GM21423 (cell line): ENCODE measurements at regions not wholly inside any gene's neighbourhood (a gene's known extent, or its start where the extent isn't known, plus 50 kb on each side); places are given as distances from the start of the nearest gene placed in this dataset.

Experiments used
- ATAC-seq: cut with Tn5 transposase; IDR thresholded peaks from one replicate; pipeline ENCODE4 v1.9.1; 2021; ENCODE audit warnings: mild to moderate bottlenecking, moderate library complexity; ENCODE audit not compliant: unreplicated experiment

DNA sequence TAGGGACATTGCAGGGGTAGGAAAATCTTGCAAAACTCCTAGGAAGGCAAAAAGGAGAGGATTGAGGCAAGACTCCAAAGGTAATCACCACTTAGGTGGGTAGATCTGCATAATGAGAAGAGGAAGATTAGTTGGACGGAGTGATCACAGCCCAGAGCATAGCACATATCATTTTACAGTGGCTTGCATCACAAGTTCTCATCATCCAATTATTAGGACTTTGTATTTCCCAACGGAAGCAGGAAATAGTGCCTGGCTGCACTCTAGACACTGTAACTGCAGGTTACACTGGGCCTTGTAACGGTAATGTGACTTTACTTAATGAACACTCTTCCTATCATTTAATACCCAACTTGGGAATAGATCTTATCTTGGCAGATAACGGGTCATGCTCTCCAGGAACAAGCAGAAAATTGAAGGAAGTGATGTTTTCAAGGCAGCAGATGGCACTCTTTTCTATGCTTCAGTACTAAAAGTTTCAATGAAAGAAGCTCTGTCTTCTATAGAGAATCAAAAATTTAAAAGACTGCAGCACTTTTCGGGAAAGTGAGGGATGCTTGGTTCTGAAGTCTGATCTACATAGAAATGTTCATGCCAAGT is 101.9 kb upstream of the KCNMB2 start:
- no peak for ATAC-seq

DNA sequence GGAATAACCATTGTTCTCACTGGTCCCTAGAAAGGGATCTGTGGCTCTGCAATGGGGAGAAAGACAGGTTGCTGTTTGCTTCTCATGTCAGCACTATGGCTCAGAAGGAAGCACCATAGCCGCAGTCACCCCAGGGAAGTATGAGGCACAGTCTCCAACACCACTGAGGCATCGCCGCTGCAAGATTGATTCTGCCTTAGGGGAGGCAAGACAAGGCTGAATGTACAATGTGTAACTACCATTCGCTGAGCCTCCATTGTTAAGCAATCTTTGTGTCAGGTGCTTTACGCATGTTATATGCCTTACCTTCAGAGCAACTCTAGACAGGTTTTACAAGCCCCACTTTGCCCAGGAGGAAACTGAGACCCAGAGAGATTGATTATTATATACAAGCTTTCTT is 100.7 kb upstream of the KCNMB2 start:
- ATAC-seq = no peak

DNA sequence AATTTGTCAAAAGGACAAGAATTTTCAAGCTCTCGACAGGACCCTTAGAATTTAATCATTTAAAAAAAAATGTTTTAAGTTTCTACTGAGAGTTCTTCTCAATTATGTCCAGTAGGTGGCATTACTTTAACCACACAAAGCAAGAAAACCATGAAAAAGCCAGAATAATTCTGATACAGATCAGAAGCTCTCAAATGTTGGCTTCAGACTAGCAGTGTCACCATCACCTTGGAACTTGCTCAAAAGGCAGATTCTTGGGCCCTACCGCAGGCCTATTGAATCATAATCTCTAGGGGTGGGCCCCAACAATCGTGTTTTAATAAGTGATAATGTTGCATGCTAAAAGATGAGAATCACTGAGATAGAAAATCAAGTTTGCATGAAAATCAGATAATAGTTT is 99.5 kb upstream of the KCNMB2 start:
- ATAC-seq = peak; percentile 52

DNA sequence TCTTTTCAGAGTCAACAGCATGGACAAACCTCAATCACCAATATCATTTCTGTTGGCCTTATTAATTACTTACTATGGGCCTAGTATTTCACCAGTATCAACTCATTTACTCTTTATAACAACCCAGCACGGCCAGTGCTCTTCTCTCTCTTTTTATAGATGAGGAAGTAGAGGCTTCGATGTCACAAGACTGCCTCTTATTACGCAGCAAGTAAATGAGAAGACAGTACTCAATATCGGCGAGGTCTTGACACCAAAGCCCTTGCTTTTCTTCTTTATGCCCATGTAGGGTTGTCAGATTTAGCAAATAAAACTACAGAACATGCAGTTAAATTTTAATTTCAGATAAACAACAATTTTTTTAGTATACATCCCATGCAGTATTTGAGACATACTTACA is 99.0 kb upstream of the KCNMB2 start:
- no peak for ATAC-seq

DNA sequence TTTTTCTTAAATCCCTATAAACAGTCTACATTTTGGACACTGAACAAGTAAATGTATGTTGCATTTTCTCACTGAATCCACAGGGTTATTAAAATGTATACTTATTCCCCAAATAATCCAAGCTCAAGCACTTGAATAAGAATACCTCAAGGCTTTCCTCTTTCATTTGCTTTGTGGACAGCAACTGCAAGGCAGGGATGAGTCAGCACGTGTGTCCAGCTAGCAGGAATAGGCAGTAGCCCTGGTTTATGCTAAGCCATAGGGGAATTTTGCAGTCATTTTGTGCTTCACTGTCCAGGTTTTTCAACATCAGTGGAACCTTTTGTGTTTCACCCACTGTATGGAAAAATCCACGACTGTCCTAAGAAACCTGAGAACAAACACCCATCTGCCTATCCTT is 96.7 kb upstream of the KCNMB2 start:
- no peak for ATAC-seq

DNA sequence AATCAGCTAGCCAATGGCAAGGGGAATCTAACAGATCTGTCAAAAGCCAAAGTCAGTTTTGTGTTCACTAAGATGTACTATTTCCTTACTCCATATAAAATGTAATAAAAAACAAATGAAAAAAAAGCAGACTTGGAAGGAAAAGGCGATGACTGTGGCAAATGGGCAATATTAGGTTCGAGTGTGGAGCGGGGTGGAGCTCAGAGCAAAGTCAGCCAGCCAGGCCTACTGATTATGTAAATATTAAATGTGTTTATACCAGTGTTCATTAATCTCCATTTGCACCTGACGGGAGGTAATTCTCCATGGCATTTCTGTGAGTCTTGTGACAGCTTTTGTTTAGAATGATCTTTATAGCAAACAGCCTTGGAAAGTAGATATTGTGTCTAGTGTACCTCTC is 96.2 kb upstream of the KCNMB2 start:
- no peak for ATAC-seq

DNA sequence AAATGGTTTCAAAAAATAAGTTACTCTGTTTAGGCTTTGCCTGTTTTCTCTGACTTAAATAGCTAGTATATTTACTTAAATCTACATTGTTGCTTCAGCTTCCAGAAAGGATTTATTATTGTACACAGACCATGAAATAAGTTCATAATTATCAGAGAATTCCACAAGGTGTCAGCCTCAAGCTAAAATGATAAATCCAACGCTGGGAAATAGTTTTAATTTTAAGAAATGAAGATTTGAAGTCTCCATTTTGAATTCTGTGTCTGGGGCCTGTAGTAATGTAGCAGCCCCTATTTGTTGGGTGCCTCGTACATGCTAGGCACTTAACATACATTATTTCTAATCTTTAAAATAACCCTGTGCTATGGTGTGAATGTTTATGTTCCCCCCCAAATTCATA is 92.6 kb upstream of the KCNMB2 start:
- ATAC-seq = no peak

DNA sequence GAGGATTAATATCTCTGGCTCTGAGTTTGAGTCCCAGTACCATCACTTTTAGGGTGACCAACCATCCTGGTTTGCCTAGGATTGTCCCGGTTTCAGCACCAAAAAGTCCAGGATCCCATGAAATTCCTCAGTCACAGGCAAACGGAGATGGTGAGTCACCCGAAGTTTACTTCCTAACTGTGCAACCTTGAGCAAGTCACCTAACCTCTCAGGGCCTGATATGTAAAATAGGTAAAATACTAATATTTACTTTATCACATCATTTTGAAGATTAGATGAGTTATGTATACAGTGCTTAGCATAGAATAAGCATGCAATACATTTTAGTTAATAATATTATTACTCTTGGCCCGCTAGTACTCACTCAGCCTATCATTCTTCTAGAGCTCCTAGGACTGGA is 91.1 kb upstream of the KCNMB2 start:
- no peak for ATAC-seq

DNA sequence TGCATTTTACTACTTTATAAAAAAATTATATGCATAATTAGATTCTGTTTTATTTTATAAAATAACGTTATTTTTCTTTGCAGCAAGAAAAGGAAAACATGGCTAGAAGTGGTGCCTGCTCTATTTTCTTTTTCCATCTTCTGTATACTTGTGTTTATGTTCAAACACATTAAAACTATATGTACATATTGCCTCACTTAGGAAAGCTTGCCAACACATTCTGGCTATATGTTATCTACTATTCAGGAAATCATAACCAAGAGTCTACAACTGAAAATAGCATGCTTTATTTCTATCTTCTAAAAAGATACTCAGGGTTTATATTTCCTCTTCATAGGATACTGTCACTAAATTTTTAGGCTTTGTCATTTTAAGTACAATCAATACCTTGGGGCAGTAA is 90.2 kb upstream of the KCNMB2 start:
- no peak for ATAC-seq

DNA sequence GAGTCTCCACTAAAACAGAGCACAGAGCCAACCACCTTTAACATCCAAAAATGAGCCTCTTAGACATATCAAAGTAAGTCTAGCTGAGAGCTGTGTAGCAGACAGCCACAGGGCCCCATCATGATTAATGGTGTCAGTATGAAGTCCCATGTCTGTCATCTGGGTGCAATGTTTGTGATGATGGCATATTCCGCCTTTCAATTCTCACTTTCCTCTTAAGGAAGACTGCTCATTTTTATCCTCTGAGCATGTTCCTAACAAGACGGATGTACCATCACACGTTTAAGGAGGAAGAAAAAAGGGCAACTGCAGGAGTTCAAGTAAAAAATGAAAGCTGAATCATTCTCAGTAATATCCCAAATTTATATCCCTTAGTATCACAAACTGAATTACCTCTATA is 85.8 kb upstream of the KCNMB2 start:
- ATAC-seq = no peak

DNA sequence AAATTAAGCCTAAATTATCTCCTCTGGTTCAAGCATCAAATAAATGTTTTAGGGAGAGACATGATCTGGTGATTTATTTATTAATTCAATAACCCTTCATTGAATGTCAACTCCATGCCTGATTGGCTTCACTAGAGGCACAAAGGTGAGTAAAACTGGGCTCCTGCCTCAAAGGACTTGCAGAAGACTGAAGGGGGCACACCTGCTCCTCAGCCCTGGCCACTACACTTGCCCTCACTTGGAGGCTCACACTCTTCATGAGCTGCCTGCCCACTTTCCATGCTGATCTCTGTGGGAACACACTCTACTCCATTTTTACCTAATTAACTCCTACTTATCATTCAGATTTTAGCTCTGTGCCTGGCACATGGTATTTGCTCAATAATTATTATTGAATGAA is 84.4 kb upstream of the KCNMB2 start:
- ATAC-seq = no peak

DNA sequence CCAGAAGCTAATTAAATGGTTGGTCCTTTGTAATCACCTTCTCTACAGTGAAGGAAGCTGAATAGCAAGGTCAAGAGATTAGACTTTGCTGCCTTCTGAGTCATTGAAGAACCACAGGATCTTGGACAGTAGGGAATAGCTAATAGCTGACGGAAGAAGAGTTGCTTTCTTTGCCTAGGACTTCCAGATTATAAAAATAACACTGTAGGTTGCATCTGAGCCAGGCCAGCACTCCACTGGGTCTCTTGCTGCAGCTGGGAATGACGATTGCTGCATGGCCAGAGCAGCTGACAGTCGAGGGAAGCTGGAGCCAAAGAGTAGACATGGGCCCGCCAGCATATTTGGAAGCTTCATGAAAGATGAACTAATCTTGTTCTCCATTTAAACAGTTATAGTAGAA is 81.5 kb upstream of the KCNMB2 start:
- ATAC-seq = no peak

DNA sequence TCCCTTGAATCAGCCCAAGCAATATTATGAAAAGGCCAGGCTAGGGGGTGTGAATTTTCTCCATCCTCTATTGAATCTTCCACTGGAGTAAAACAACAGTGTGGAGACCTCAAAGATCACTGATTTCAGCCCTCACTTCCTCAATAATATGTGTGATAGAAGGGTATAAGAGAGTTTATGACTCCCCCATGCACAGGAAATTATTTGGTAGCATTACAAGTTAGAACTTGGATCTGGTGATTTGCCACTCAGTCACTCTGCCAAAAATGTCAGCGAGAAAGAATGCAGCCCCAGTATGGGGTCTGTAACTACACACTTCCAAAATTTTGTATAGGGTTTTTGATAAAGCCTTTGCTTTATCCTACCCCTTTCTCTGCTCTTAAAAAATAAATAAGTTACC is 81.0 kb upstream of the KCNMB2 start:
- ATAC-seq = no peak

DNA sequence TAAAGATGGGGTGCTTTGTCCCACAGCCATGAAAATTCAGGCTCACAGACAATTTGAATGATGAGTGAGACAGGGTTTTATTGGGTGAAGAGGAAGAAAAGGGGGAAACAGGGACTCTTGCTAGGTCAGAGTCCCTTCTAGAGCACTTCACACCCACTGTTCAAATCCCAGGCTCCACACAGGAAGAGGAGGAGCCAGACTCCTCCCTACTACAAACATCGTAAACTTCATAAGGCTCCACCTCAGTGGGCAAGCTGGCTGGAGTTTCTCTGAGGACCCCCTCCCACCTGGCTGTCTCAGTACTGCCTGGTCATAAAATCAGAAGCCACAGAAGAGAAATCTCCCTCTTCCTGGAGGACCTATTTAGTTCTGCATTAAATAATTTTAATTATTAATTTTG is 80.3 kb upstream of the KCNMB2 start:
- ATAC-seq = no peak

DNA sequence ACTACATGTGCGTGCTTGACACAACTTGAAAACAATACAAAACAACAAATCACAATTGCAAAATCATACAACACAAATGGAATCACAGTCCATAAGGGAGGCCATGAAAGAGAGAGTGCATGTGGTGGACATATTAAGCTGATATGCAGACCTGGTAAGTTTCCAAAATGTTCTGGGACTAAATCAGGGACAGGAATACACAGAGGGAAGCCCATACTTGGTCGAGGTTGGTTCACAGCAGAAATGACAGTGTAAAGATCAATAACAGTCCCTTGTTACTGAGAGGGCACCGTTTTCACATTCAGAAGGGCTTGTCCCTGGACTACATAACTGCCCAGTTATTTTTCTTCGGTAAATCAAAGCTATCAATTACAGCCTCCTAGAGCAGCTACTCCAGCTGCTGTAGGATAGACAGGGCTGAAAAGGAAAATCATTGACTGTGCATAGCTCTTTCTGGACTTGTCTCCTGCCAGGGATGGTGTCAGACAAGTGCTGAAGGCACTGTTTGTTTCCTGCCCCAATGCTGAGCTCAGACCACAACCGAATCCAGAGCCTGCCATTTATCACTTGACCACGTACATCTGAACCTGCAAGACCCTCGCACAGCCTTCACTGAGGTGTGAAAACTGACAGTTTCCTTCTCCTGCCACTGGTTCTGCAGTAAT is 79.5 kb upstream of the KCNMB2 start:
- ATAC-seq = no peak

DNA sequence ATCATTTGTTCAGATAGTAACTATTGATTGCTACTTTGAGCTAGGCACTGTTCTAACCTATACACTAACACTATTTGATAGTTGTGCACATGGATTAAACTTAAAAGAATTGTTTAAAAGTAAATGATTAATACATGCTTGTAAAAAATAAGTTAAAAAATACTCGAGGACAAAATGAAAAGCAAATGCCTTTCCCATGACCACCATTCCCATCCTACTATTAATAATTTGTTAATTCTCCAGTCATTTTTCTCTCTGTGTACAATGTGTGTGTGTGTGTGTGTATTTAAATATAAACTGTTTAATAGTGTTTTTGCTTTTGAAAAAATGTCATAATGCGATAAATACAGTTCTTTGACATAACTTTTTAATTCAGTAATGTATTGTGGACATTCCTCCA is 78.7 kb upstream of the KCNMB2 start:
- no peak for ATAC-seq

DNA sequence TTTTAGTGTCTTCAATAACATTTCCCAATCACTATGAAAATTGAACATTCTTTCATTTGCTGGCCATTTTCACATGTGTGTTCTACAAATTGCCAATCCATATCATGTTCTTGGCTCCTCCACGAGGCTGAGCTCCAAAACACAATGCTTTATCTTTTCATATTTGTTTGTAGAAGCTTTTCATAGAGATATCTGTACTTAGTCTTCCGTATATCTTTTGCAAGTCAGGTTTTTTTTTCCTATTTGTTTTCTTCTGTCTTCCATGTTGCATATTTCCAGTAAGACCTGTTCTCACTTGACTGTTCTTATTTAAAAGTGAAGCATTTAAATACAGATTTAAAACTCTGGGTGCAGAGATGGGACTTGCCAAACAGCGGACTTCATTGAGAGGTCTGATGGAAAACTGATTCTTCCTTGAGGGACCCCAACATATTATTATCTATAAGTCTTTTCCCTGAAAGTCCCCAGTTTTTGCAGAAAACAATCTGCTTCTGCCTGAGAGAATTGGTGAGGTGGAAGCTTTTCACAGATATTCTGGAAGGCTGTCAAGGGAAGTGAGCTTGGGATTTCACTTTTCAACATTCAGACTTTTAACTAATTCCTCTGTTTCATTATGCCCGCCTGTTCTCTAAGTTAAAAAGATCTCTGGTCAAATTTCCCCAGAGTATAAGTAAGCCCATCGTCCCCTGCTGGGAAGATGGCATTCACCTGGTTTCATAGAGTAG is 77.8 kb upstream of the KCNMB2 start:
- ATAC-seq = no peak

DNA sequence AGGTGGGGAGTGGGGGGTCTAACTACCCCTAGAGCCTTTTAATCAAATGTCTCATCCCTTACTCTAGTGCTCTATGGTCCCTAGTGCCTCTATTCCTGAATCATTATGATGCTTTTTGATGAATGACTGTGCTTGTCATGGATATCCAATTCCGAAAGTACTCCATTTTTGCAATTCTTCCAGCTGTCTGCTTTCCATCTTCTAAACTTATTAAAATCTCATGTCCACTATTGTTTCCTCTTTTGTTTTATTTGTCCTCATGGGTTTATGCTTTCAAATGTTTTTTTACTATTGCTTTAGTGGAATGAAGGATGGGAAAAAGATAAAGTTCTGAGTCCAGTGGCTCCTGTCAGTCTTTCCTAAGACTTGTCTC is 77.2 kb upstream of the KCNMB2 start:
- no peak for ATAC-seq

DNA sequence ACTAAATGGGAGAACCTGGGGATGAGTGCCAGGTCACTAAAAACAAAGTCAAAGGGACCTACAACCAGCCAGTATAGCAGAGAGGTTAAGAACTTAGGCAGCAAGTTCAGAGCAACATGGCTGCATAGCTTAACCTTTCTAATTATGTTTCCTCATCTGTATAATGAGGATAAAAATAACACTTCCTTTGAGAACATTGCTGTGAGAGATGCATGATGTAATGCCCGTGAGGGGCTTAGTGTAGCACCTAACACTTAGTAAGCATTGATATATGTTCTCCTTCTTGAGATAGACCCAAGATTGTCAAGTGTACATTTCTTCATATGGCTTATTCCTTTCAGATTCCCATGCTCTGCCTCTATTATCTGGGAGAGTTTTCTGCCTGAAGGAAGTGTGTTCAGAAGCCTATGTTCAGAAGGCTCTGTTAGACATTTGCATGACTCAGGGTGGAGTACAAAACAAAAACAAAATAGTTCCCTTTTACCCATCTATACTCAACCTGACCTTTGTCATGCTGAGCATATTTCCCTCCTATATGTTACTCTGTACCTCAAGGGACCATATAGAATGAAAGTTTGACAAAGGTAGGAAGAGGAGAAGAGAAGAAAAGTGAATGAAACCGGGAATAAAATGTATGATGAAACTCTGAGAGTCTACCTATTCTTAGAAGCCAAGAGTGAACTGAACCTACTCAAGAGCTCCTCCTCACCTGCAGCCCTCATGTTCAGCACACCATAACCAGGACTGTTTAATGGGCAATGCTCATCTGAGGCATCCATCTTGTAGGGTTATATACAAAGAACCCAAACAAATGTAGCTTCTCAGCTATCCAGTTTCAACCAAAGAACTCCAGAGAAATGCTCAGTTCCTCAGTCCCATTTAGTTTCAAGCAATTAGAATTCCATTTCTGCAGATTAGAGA is 70.7 kb upstream of the KCNMB2 start:
- no peak for ATAC-seq

DNA sequence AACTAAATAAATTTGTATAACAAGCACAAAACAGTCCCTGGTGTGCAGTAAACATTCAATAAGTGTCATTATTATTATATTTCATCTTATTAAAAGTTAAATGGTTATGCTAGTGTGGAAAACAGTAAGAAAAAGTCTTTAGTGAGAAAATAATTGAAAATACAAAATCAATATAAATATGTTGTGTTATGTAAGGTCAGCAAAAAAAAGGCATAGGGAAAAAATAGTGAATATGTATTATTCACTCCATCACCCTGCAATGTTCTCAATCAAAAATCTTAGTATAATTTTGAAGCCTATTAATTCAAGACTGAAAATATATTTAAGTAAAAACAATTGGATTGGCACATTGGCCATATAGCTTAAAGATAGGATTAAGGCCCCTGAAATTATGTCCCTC is 63.3 kb upstream of the KCNMB2 start:
- ATAC-seq = no peak

DNA sequence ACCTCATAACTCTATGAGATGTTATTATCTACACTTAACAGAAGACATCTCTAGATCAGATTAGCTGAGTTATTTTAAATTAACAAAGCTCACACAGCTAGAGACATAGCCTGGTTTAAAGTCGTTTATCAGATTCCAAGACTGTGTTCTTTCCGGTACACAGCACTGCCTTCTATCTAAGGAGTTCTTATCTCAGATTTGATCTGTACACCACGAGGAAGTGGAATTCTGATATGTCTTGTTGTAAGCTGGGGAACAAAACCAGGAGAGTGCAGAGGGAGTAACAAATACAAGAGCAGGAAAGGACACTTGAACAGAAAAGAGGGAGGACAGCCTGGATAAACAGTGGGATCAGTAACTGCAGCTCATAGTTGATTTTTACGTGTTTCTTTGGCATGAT is 61.7 kb upstream of the KCNMB2 start:
- no peak for ATAC-seq

DNA sequence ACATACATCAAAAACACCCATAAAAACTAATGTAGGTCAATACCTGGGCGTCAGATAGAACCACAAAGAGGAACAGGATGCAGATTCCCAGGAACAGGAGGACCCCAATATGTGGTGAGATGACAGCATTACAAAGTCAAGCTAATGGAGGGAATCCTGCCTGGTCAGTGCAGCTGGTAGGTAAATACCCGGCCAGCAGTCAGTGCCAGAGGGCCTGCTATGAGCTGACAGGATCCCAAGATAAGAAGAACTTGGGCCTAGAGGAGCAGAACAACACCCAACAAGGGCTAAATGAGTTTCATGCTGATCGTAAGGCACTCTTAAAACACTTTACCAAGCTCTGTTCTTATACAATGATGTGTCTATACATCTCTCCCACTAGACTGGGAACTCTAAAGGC is 61.2 kb upstream of the KCNMB2 start:
- ATAC-seq = no peak
